ENCODE measurements at regions not wholly inside any gene's neighbourhood (a gene's known extent, or its start where the extent isn't known, plus 50 kb on each side); places are given as distances from the start of the nearest gene placed in this dataset.
"Not testable (repeated sequence)": the region's sequence is repeated elsewhere in the genome, so short reads cannot be mapped to it uniquely, and the experiment has no call there.

GRCh38 chr3:76527773-76528172, 512.1 kb upstream of the ROBO2 start:
- no peak for DNase-seq (ENCODE audit: low read depth)

DNA sequence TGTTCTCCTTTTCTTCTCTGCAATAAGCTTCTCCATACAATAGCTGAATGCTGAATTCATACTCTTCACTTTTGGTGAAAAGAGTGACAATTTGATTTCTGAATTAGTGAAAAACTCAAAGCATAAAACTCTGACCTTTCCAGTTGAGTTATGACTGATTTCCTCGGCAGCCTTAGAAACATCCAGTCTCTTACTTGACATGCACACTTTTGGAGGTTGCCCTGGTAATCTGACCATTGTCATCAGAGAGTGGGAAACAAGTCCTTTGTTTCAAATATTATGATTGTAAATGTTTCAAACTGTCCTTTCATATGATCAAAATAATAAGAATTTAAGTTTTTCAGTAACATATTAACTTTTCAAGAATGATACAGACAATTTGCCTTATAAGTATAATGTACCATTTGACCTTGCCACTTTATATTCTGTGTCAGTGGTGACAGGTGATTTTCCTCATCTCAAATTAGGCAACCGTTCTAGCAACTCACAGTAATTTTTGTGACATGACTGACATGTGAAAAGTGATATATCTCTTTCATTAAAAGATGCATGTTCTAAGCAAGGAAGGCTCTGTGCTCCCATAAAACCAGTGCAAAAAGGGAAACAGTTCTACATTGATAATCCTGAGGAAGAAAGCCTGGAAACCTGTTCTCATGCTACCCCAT, 507.6 kb upstream of the ROBO2 start:
- no peak for DNase-seq (ENCODE audit: low read depth)

DNA sequence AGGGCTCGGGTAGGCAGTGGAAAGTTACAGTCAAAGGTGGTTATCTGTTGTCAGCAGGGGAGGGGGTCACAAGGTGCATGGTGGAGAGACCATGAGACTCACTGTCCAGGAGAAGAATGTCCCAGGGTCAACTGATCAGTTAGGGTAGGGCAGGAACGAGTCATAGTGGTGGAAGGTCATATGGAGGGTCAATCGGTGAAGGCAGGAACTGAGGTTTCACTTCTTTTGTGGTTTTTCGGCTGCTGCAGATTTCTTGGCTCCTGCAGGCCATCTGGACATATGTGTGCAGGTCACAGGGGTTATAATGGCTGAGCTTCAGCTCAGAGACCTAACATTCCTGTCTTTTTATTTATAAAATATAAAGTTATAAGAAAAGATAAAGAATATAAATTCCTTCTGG, 506.2 kb upstream of the ROBO2 start:
- not testable (repeated sequence) for DNase-seq (ENCODE audit: low read depth)

- DNase-seq (ENCODE audit: low read depth), result not testable (repeated sequence)
Observed at GRCh38 chr3:76537857-76538256, 502.0 kb upstream of the ROBO2 start.

DNA sequence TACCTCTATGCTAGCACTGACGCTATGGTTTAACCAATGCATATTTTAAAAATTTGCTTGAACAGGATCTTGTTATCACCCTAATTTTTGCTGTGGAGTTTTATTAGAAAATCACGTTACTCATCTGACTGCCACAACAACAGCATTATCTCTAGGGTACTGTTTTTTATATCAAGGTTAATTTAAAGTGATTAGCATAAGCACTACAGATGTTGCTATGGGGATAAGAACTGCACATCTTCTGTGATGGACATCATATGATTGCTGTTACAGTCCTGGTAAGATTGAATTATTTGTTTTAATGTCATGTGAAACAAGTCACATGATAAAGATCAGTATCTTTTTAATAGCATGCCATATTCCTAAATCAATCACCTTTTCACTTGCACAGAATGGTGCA, 492.2 kb upstream of the ROBO2 start:
- no peak for DNase-seq (ENCODE audit: low read depth)

- no peak for DNase-seq (ENCODE audit: low read depth)
Observed at GRCh38 chr3:76550522-76551201, 489.2 kb upstream of the ROBO2 start.

- DNase-seq (ENCODE audit: low read depth), result no peak
Observed at GRCh38 chr3:76551739-76552138, 488.2 kb upstream of the ROBO2 start.

GRCh38 chr3:76552653-76553052, 487.2 kb upstream of the ROBO2 start:
- no peak for DNase-seq (ENCODE audit: low read depth)

DNA sequence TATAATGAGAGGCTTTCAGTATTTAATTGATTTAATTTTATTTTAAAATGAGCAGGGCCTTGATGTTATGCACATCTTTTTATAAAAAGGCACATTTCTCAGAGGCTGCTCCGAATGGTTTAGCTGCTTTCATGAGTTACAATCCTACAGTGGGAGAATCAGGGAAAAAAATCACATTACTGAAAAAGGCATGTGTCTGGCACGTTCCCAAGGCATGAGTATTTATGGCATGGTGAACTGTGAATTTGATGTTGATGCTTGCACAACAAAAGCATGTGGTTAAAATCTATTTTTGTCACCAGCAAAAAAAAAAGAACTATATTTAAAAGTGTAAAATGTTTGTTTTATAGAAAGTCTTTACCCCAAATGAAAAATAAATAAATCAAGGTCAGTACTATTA, 485.2 kb upstream of the ROBO2 start:
- no peak for DNase-seq (ENCODE audit: low read depth)

GRCh38 chr3:76561494-76562236, 478.2 kb upstream of the ROBO2 start:
- no peak for DNase-seq (ENCODE audit: low read depth)

- DNase-seq (ENCODE audit: low read depth), result no peak
Observed at GRCh38 chr3:76565496-76566210, 474.2 kb upstream of the ROBO2 start.

DNA sequence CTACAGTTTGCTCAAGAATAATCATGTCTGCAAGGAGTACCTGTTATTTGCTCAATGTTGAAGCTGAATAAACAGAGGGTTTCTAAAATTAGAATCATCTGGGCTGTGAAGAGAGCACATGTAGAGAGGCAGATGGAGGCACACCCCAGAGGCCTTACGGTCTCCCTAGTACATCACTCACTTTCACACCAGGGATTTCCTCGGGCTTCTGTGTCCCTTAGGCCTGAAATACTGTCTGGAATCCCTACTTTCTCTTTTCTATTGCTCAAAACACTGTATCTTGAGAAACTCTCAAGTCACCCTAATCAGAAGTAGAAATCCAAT, 473.7 kb upstream of the ROBO2 start:
- no peak for DNase-seq (ENCODE audit: low read depth)

- no peak for DNase-seq (ENCODE audit: low read depth)
Observed at GRCh38 chr3:76566904-76567303, 473.0 kb upstream of the ROBO2 start.

DNA sequence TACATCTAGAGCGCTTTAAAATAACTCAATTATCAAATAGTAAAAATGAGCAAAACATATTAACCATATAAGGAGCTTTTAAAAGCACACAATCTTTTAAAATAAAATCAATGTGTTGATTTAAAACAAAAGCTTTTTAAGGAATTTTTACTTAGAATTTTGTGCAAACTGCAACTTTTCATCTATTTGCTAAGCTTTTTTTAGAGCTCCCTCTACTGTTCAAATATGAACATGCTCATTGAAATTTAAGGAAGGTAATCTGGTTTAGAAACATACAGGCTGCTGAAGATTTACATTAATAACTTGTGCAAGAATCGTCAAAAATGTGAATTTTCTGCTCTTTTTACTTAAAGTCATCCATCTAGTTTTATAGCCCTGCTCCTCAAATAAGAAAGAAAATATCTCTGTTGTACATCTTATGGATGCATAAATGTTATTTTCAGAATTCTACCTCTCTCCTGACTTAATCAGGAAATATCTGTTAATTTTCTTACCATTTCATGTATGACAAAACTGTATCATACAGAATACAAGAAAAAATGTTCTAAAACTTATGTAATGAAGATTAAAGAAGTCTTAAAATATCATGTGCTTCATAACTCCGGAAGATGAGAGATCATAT, 469.4 kb upstream of the ROBO2 start:
- DNase-seq (ENCODE audit: low read depth), result no peak

GRCh38 chr3:76576201-76576600, 463.7 kb upstream of the ROBO2 start:
- no peak for DNase-seq (ENCODE audit: low read depth)

GRCh38 chr3:76582098-76582497, 457.8 kb upstream of the ROBO2 start:
- DNase-seq (ENCODE audit: low read depth), result no peak

DNA sequence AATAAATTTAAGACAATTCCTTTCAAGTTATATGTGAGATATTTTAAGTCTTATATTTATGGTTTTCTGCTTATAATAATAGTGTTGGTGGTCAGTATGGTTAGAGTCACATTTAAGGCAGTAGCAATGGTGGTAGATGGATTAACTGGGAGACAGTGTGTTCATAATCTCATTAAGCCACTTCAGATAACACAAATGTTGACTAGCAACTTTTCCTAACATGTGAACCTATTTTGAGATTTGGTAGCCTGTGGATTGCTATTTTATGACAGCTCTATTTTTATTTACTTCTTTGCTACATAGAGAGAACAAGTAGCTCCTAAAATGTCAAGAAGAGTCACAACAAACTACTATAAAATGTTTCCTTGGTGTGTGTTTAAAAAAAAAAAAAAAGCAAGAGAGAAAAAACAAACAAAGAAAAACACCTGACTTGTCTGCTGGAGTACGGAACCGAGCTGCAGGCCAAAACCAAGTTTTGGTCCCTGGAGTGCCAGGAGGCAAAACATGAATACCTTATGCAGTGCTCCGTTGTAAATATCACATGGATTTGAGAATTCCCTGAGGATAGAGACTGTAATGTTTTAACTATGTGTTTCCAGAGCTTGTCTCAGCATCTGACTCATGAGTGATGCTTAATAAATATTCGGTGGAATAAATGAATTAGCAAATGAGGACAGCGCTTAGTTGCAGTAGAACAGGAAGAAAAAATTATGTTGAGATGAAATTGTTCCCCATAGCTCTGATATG, 457.1 kb upstream of the ROBO2 start:
- no peak for DNase-seq (ENCODE audit: low read depth)

GRCh38 chr3:76585794-76586392, 454.0 kb upstream of the ROBO2 start:
- DNase-seq (ENCODE audit: low read depth), result no peak

DNA sequence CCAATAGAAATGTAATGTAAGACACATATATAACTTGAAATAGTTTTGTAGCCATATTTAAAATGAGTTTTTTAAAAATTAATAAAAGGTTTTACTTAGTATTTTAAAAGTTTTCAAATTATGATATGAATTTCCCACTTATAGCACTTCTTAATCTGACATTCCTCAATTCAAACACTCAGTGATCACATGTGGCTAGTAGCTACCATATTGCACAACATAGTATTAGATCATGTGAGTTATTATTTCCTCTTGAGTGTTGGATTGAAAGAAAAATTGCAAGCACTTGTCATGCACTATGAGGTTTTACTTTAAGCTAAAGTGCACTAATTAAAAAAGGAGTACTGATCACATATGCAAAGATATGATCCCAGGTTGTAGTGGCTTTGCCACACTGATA, 453.4 kb upstream of the ROBO2 start:
- DNase-seq (ENCODE audit: low read depth), result no peak

GRCh38 chr3:76610150-76610549, 429.7 kb upstream of the ROBO2 start:
- no peak for DNase-seq (ENCODE audit: low read depth)

DNA sequence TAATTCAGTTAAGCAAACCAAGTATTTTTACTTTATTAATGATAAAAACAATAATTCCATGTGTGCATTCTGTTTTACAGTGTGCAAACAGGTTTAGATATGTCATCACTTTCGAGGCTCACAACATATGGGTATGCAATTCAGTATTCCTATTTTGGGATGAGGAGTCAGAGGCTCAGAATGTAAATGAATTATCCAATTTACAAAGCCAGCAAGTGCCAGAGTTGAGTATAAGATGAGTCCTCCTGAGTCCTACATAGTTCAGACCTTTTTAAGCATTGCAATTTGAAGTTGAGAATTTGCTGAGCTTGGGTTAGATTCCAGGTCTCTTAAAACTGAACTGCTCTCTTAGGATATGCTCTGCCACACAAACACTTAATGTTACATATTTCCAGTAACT, 424.2 kb upstream of the ROBO2 start:
- no peak for DNase-seq (ENCODE audit: low read depth)
